MM.1S (cell line): ENCODE measurements at regions not wholly inside any gene's neighbourhood (a gene's known extent, or its start where the extent isn't known, plus 50 kb on each side); places are given as distances from the start of the nearest gene placed in this dataset.

Experiments
- EZH2 ChIP-seq: fragments of 300-600 bp; sonication (generic); optimal IDR thresholded peaks from 2 replicates; pipeline ENCODE3; 2017; ENCODE audit warnings: low read depth, mild to moderate bottlenecking, antibody characterized with exemption, low read length, mixed read lengths
- TF ChIP-seq, protein P1 (sequence below): fragments of 300-600 bp; sonication (generic); IDR thresholded peaks from 2 replicates; pipeline ENCODE4 v1.5.1; 2016; ENCODE audit warnings: antibody characterized with exemption, low read length, mixed read lengths

DNA sequence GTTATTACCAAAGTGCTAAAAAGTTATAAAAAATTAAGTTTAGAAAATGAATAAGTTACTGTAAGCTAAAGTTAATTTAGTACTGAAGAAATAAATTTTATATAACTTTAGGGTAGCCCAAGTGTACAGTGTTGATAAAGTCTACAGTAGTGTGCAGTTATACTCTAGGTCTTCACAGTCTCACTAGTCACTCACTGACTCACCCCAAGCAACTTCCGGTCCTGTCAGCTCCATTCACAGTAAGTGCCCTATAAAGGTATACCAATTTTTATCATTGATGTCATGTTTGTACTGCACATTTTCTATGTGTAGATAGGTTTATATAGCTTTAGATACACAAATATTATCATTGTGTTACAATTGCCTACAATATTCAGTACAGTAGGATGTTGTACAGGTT, 518.3 kb upstream of the PIK3C3 start:
- TF ChIP-seq, protein P1, sequence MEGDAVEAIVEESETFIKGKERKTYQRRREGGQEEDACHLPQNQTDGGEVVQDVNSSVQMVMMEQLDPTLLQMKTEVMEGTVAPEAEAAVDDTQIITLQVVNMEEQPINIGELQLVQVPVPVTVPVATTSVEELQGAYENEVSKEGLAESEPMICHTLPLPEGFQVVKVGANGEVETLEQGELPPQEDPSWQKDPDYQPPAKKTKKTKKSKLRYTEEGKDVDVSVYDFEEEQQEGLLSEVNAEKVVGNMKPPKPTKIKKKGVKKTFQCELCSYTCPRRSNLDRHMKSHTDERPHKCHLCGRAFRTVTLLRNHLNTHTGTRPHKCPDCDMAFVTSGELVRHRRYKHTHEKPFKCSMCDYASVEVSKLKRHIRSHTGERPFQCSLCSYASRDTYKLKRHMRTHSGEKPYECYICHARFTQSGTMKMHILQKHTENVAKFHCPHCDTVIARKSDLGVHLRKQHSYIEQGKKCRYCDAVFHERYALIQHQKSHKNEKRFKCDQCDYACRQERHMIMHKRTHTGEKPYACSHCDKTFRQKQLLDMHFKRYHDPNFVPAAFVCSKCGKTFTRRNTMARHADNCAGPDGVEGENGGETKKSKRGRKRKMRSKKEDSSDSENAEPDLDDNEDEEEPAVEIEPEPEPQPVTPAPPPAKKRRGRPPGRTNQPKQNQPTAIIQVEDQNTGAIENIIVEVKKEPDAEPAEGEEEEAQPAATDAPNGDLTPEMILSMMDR, result no peak
- no peak for TF ChIP-seq EZH2
